HEK293 (cell line): ENCODE measurements at regions not wholly inside any gene's neighbourhood (a gene's known extent, or its start where the extent isn't known, plus 50 kb on each side); places are given as distances from the start of the nearest gene placed in this dataset.

ENCODE experiments used
- CTCF ChIP-seq: fragments of 450-650 bp; formaldehyde crosslinking; IDR thresholded peaks from 2 replicates; pipeline ENCODE4 v1.5.1; 2016; ENCODE audit warnings: missing biosample characterization, missing genetic modification characterization
- KLF10 ChIP-seq: fragments of 450-650 bp; IDR thresholded peaks from 2 replicates; pipeline ENCODE4 v1.5.1; 2018; ENCODE audit warnings: missing biosample characterization, mild to moderate bottlenecking, missing genetic modification characterization
- ZBTB17 ChIP-seq: fragments of 450-650 bp; formaldehyde crosslinking; IDR thresholded peaks from 2 replicates; pipeline ENCODE4 v1.5.1; 2016; ENCODE audit warnings: missing biosample characterization, missing genetic modification characterization
- ZBTB21 ChIP-seq: fragments of 450-650 bp; formaldehyde crosslinking; IDR thresholded peaks from 2 replicates; pipeline ENCODE4 v1.5.1; 2017; ENCODE audit warnings: missing biosample characterization, missing genetic modification characterization
- ZNF561 ChIP-seq: fragments of 450-650 bp; IDR thresholded peaks from 2 replicates; pipeline ENCODE4 v1.5.1; 2018; ENCODE audit warnings: missing biosample characterization, missing genetic modification characterization, borderline replicate concordance
- TF ChIP-seq, protein P1 (sequence below): fragments of 450-650 bp; formaldehyde crosslinking; IDR thresholded peaks from 2 replicates; pipeline ENCODE4 v1.5.1; 2016; ENCODE audit warnings: missing biosample characterization, missing genetic modification characterization
- TF ChIP-seq, protein P2 (sequence below): fragments of 450-650 bp; formaldehyde crosslinking; IDR thresholded peaks from 2 replicates; pipeline ENCODE4 v1.5.1; 2016; ENCODE audit warnings: missing biosample characterization, missing genetic modification characterization
- TF ChIP-seq, protein P3 (sequence below): fragments of 450-650 bp; formaldehyde crosslinking; IDR thresholded peaks from 2 replicates; pipeline ENCODE4 v1.5.1; 2016; ENCODE audit warnings: missing biosample characterization, missing genetic modification characterization

- TF ChIP-seq ZBTB21 (no peak), ZNF561 (tag by site-specific recombination) (no peak), KLF10 (no peak), CTCF (tag by site-specific recombination) (no peak), ZBTB17 (tag by site-specific recombination) (no peak)
- TF ChIP-seq, protein P1, sequence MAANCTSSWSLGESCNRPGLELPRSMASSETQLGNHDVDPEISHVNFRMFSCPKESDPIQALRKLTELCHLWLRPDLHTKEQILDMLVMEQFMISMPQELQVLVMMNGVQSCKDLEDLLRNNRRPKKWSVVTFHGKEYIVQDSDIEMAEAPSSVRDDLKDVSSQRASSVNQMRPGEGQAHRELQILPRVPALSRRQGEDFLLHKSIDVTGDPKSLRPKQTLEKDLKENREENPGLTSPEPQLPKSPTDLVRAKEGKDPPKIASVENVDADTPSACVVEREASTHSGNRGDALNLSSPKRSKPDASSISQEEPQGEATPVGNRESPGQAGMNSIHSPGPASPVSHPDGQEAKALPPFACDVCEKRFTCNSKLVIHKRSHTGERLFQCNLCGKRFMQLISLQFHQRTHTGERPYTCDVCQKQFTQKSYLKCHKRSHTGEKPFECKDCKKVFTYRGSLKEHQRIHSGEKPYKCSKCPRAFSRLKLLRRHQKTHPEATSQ, result no peak
- TF ChIP-seq, protein P2, sequence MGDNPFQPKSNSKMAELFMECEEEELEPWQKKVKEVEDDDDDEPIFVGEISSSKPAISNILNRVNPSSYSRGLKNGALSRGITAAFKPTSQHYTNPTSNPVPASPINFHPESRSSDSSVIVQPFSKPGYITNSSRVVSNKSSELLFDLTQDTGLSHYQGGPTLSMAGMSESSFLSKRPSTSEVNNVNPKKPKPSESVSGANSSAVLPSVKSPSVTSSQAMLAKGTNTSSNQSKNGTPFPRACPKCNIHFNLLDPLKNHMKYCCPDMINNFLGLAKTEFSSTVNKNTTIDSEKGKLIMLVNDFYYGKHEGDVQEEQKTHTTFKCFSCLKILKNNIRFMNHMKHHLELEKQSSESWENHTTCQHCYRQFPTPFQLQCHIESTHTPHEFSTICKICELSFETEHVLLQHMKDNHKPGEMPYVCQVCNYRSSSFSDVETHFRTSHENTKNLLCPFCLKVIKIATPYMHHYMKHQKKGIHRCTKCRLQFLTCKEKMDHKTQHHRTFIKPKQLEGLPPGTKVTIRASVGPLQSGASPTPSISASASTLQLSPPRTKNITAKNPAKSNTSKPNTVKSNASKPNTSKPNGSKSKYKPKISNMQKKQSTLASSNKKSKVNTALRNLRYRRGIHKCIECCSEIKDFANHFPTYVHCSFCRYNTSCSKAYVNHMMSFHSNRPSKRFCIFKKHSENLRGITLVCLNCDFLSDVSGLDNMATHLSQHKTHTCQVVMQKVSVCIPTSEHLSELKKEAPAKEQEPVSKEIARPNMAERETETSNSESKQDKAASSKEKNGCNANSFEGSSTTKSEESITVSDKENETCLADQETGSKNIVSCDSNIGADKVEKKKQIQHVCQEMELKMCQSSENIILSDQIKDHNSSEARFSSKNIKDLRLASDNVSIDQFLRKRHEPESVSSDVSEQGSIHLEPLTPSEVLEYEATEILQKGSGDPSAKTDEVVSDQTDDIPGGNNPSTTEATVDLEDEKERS (tag by site-specific recombination), result no peak
- TF ChIP-seq, protein P3, sequence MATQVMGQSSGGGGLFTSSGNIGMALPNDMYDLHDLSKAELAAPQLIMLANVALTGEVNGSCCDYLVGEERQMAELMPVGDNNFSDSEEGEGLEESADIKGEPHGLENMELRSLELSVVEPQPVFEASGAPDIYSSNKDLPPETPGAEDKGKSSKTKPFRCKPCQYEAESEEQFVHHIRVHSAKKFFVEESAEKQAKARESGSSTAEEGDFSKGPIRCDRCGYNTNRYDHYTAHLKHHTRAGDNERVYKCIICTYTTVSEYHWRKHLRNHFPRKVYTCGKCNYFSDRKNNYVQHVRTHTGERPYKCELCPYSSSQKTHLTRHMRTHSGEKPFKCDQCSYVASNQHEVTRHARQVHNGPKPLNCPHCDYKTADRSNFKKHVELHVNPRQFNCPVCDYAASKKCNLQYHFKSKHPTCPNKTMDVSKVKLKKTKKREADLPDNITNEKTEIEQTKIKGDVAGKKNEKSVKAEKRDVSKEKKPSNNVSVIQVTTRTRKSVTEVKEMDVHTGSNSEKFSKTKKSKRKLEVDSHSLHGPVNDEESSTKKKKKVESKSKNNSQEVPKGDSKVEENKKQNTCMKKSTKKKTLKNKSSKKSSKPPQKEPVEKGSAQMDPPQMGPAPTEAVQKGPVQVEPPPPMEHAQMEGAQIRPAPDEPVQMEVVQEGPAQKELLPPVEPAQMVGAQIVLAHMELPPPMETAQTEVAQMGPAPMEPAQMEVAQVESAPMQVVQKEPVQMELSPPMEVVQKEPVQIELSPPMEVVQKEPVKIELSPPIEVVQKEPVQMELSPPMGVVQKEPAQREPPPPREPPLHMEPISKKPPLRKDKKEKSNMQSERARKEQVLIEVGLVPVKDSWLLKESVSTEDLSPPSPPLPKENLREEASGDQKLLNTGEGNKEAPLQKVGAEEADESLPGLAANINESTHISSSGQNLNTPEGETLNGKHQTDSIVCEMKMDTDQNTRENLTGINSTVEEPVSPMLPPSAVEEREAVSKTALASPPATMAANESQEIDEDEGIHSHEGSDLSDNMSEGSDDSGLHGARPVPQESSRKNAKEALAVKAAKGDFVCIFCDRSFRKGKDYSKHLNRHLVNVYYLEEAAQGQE, result no peak
Measured at GRCh38 chr11:45440111-45440510, 154.0 kb upstream of the SYT13 start.
